ENCODE measurements at regions not wholly inside any gene's neighbourhood (a gene's known extent, or its start where the extent isn't known, plus 50 kb on each side); places are given as distances from the start of the nearest gene placed in this dataset.

GRCh38 chr4:8779490-8779932, 92.1 kb downstream of the HMX1 start:
- no peaks in the 10 kb centered on the region for H3K4me1 ChIP-seq (ENCODE audit: control insufficient read depth in 5 of 5, insufficient read depth in 5 of 5, low read length in 5 of 5)
- ATAC-seq (ENCODE audit: insufficient read depth, low FRiP score) (no peak), DNase-seq (no peak)
- H3K27me3 ChIP-seq (ENCODE audit: control insufficient read depth in 3 of 3, insufficient read depth in 3 of 3, low read length in 2 of 3) = no peaks in the 10 kb centered on the region
- H3K27ac ChIP-seq (ENCODE audit: low read depth in 1 of 2, low read length in 1 of 2) = no peak overlapping the region
- TF ChIP-seq, protein P1, sequence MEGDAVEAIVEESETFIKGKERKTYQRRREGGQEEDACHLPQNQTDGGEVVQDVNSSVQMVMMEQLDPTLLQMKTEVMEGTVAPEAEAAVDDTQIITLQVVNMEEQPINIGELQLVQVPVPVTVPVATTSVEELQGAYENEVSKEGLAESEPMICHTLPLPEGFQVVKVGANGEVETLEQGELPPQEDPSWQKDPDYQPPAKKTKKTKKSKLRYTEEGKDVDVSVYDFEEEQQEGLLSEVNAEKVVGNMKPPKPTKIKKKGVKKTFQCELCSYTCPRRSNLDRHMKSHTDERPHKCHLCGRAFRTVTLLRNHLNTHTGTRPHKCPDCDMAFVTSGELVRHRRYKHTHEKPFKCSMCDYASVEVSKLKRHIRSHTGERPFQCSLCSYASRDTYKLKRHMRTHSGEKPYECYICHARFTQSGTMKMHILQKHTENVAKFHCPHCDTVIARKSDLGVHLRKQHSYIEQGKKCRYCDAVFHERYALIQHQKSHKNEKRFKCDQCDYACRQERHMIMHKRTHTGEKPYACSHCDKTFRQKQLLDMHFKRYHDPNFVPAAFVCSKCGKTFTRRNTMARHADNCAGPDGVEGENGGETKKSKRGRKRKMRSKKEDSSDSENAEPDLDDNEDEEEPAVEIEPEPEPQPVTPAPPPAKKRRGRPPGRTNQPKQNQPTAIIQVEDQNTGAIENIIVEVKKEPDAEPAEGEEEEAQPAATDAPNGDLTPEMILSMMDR (IDR thresholded peaks at IDR 0.05; ENCODE audit: control extremely low read depth, extremely low read depth) = no peak
- peaks cover 0 to 2% (median 0%) of the 10 kb centered on the region in 4 donors for H3K9me3 ChIP-seq (ENCODE audit: control insufficient read depth in 4 of 4, insufficient read depth in 3 of 4, low read length in 3 of 4)
- H3K36me3 ChIP-seq (ENCODE audit: control insufficient read depth in 4 of 4, insufficient read depth in 4 of 4, low read length in 4 of 4) = no peaks in the 10 kb centered on the region
- no peak overlapping the region for H3K9ac ChIP-seq (ENCODE audit: insufficient read depth in 1 of 2, low read length in 2 of 2)
- H3K4me3 ChIP-seq = no peak overlapping the region
- WGBS, 2 donors = 39 to 67% methylated on average over 11 of the region's 11 CpGs

GRCh38 chr4:8778760-8779159, 92.9 kb downstream of the HMX1 start:
- no peak for ATAC-seq (ENCODE audit: insufficient read depth, low FRiP score)
- H3K27me3 ChIP-seq (ENCODE audit: control insufficient read depth in 3 of 3, insufficient read depth in 3 of 3, low read length in 2 of 3) = no peaks in the 10 kb centered on the region
- TF ChIP-seq, protein P1 (IDR thresholded peaks at IDR 0.05; ENCODE audit: control extremely low read depth, extremely low read depth) = no peak
- H3K36me3 ChIP-seq (ENCODE audit: control insufficient read depth in 4 of 4, insufficient read depth in 4 of 4, low read length in 4 of 4) = no peaks in the 10 kb centered on the region
- WGBS, 2 donors = 69 to 84% methylated on average over 9 of the region's 9 CpGs
- no peaks in the 10 kb centered on the region for H3K4me1 ChIP-seq (ENCODE audit: control insufficient read depth in 5 of 5, insufficient read depth in 5 of 5, low read length in 5 of 5)
- H3K4me3 ChIP-seq = no peak overlapping the region
- H3K9me3 ChIP-seq (ENCODE audit: control insufficient read depth in 4 of 4, insufficient read depth in 3 of 4, low read length in 3 of 4) = peaks cover 0 to 2% (median 0%) of the 10 kb centered on the region in 4 donors
- no peak overlapping the region for H3K27ac ChIP-seq (ENCODE audit: low read depth in 1 of 2, low read length in 1 of 2)
- DNase-seq = no peak
- H3K9ac ChIP-seq (ENCODE audit: insufficient read depth in 1 of 2, low read length in 2 of 2) = no peak overlapping the region

GRCh38 chr4:8778291-8778690, 93.3 kb downstream of the HMX1 start:
- H3K9ac ChIP-seq (ENCODE audit: insufficient read depth in 1 of 2, low read length in 2 of 2) = no peak overlapping the region
- WGBS, 2 donors = 68 to 81% methylated on average over 10 of the region's 10 CpGs
- H3K4me3 ChIP-seq = no peak overlapping the region
- no peaks in the 10 kb centered on the region for H3K4me1 ChIP-seq (ENCODE audit: control insufficient read depth in 5 of 5, insufficient read depth in 5 of 5, low read length in 5 of 5)
- H3K27ac ChIP-seq (ENCODE audit: low read depth in 1 of 2, low read length in 1 of 2) = no peak overlapping the region
- ATAC-seq (ENCODE audit: insufficient read depth, low FRiP score) (no peak), DNase-seq (no peak)
- H3K36me3 ChIP-seq (ENCODE audit: control insufficient read depth in 4 of 4, insufficient read depth in 4 of 4, low read length in 4 of 4) = no peaks in the 10 kb centered on the region
- H3K9me3 ChIP-seq (ENCODE audit: control insufficient read depth in 4 of 4, insufficient read depth in 3 of 4, low read length in 3 of 4) = peaks cover 0 to 2% (median 0%) of the 10 kb centered on the region in 4 donors
- TF ChIP-seq, protein P1 (IDR thresholded peaks at IDR 0.05; ENCODE audit: control extremely low read depth, extremely low read depth) = no peak
- H3K27me3 ChIP-seq (ENCODE audit: control insufficient read depth in 3 of 3, insufficient read depth in 3 of 3, low read length in 2 of 3) = no peaks in the 10 kb centered on the region

Data from lung (tissue), 11 donors.